Liver (tissue), 8 donors: ENCODE measurements at regions not wholly inside any gene's neighbourhood (a gene's known extent, or its start where the extent isn't known, plus 50 kb on each side); places are given as distances from the start of the nearest gene placed in this dataset.

Experiments used
- DNase-seq: peaks from one replicate; pipeline ENCODE4 v3.0.0-alpha.2; 2017; ENCODE audit warnings: low spot score
- H3K27ac ChIP-seq, 2 donors: one replicate each; pipeline ENCODE4 v1.7.0; 2013; ENCODE audit warnings: inconsistent platforms in 2 of 2, low read length in 2 of 2, control low read depth in 1 of 2, low read depth in 1 of 2, mild to moderate bottlenecking in 1 of 2
- H3K27me3 ChIP-seq, 4 donors: one replicate each; pipeline versions ENCODE4 v1.6.1 to v1.7.0; 2013; ENCODE audit warnings: low read length in 3 of 4, inconsistent platforms in 1 of 4, mild to moderate bottlenecking in 1 of 4, moderate library complexity in 1 of 4; ENCODE audit not compliant: control insufficient read depth in 4 of 4, insufficient read depth in 4 of 4
- H3K36me3 ChIP-seq, 4 donors: one replicate each; pipeline versions ENCODE4 v1.6.1 to v1.7.0; 2013; ENCODE audit warnings: low read length in 3 of 4, mild to moderate bottlenecking in 3 of 4, low read depth in 1 of 4, moderate library complexity in 1 of 4; ENCODE audit not compliant: control insufficient read depth in 4 of 4, insufficient read depth in 3 of 4
- H3K4me1 ChIP-seq, 4 donors: one replicate each; pipeline versions ENCODE4 v1.6.1 to v1.7.0; 2013; ENCODE audit warnings: low read length in 3 of 4, mild to moderate bottlenecking in 3 of 4, moderate library complexity in 1 of 4; ENCODE audit not compliant: control insufficient read depth in 4 of 4, insufficient read depth in 4 of 4
- H3K4me3 ChIP-seq, 3 donors: one replicate each; pipeline versions ENCODE4 v1.6.1 to v1.7.0; 2013; ENCODE audit warnings: low read length in 3 of 3, control low read depth in 1 of 3, low read depth in 1 of 3, mild to moderate bottlenecking in 1 of 3
- H3K9ac ChIP-seq, 2 donors: one replicate each; pipeline ENCODE4 v1.7.0; 2013; ENCODE audit warnings: low read length in 2 of 2, mild to moderate bottlenecking in 2 of 2, moderate library complexity in 2 of 2, control low read depth in 1 of 2, low read depth in 1 of 2
- H3K9me3 ChIP-seq, 4 donors: one replicate each; pipeline versions ENCODE4 v1.6.1 to v1.7.0; 2013; ENCODE audit warnings: low read length in 3 of 4; ENCODE audit not compliant: control insufficient read depth in 4 of 4
- ATF3 ChIP-seq: IDR thresholded peaks from 2 replicates; pipeline ENCODE4 v1.6.1; 2016; ENCODE audit warnings: antibody characterized with exemption
- CTCF ChIP-seq: fragments of 150-350 bp; IDR thresholded peaks from 2 replicates; pipeline ENCODE4 v1.5.1; 2017; ENCODE audit warnings: improper control_type of control experiment, low read depth, low read length; ENCODE audit not compliant: missing input control
- EGR1 ChIP-seq, 2 donors: IDR thresholded peaks; 2 replicates each; pipeline ENCODE4 v1.6.1; 2016 to 2018; ENCODE audit warnings: antibody characterized with exemption in 2 of 2, low read depth in 2 of 2
- FOXA1 ChIP-seq: IDR thresholded peaks from 2 replicates; pipeline ENCODE4 v1.6.1; 2016; ENCODE audit warnings: antibody characterized with exemption
- FOXA2 ChIP-seq: IDR thresholded peaks from 2 replicates; pipeline ENCODE4 v1.6.1; 2016; ENCODE audit warnings: antibody characterized with exemption
- GABPA ChIP-seq, 2 donors: IDR thresholded peaks in 1 of 2; conservative IDR thresholded peaks in 1 of 2; 2 replicates each; pipeline ENCODE4 v1.6.1; 2016; ENCODE audit warnings: antibody characterized with exemption in 2 of 2, mild to moderate bottlenecking in 1 of 2, moderate library complexity in 1 of 2
- HNF4G ChIP-seq: IDR thresholded peaks from 2 replicates; pipeline ENCODE4 v1.6.1; 2016; ENCODE audit warnings: antibody characterized with exemption
- JUND ChIP-seq, 2 donors: IDR thresholded peaks; 2 replicates each; pipeline ENCODE4 v1.6.1; 2016; ENCODE audit warnings: antibody characterized with exemption in 2 of 2
- MAX ChIP-seq: IDR thresholded peaks from 2 replicates; pipeline ENCODE4 v1.6.1; 2016; ENCODE audit warnings: antibody characterized with exemption
- NR2F2 ChIP-seq: IDR thresholded peaks from 2 replicates; pipeline ENCODE4 v1.6.1; 2016; ENCODE audit warnings: antibody characterized with exemption
- RAD21 ChIP-seq, 2 donors: IDR thresholded peaks; 2 replicates each; pipeline ENCODE4 v1.6.1; 2016; ENCODE audit warnings: antibody characterized with exemption in 2 of 2, mild to moderate bottlenecking in 2 of 2
- SP1 ChIP-seq: IDR thresholded peaks from 2 replicates; pipeline ENCODE4 v1.6.1; 2018; ENCODE audit warnings: antibody characterized with exemption, mild to moderate bottlenecking
- TAF1 ChIP-seq: conservative IDR thresholded peaks from 2 replicates; pipeline ENCODE4 v1.6.1; 2016; ENCODE audit warnings: antibody characterized with exemption, mild to moderate bottlenecking
- YY1 ChIP-seq: IDR thresholded peaks from 2 replicates; pipeline ENCODE4 v1.6.1; 2016; ENCODE audit warnings: antibody characterized with exemption, mild to moderate bottlenecking
- ZBTB33 ChIP-seq: IDR thresholded peaks from 2 replicates; pipeline ENCODE4 v1.6.1; 2016; ENCODE audit warnings: antibody characterized with exemption
- WGBS: extraction: QIAGEN DNeasy Blood & Tissue Kit; methylation state at CpG from one replicate; pipeline ENCODE4 v1.1.7; 2013; 5-methylcytosine and 5-hydroxymethylcytosine counted together
- donor health status: healthy.
- donor health status: healthy.
- donor health status: healthy.
- donor health status: healthy.
- donor health status: healthy.

GRCh38 chr3:152558386-152558785 lies 276.5 kb upstream of the P2RY1 start:
- H3K4me1 ChIP-seq, result no peaks in the 10 kb centered on the region
- no peaks in the 10 kb centered on the region for H3K27me3 ChIP-seq
- no peaks in the 10 kb centered on the region for H3K9me3 ChIP-seq
- no peaks in the 10 kb centered on the region for H3K36me3 ChIP-seq
- no peak overlapping the region for H3K4me3 ChIP-seq
- H3K9ac ChIP-seq, result no peak overlapping the region
- WGBS, result 93% methylated on average over 1 of the region's 1 CpG
- TF ChIP-seq GABPA (IDR thresholded peaks at IDR 0.05 in 1 of 2, conservative IDR thresholded peaks at IDR 0.05 in 1 of 2) (no peak), MAX (no peak), JUND (IDR thresholded peaks at IDR 0.05) (no peak), NR2F2 (no peak), RAD21 (IDR thresholded peaks at IDR 0.05) (no peak), FOXA2 (no peak), SP1 (no peak), TAF1 (no peak), FOXA1 (no peak), ZBTB33 (no peak), CTCF (no peak), YY1 (no peak), HNF4G (no peak), EGR1 (IDR thresholded peaks at IDR 0.05; ENCODE audit: low read depth in 2 of 2) (no peak)
- no peak overlapping the region for H3K27ac ChIP-seq
- no peak for DNase-seq

- Histone ChIP-seq H3K9ac (no peak overlapping the region), H3K36me3 (no peaks in the 10 kb centered on the region), H3K4me1 (no peaks in the 10 kb centered on the region), H3K9me3 (no peaks in the 10 kb centered on the region), H3K4me3 (no peak overlapping the region), H3K27ac (no peak overlapping the region), H3K27me3 (no peaks in the 10 kb centered on the region)
- 97% methylated on average over 18 of the region's 18 CpGs for WGBS
- no peak for DNase-seq
- no peak for TF ChIP-seq NR2F2
Observed at GRCh38 chr3:152559246-152559645, 275.7 kb upstream of the P2RY1 start.

- Histone ChIP-seq H3K9me3 (no peaks in the 10 kb centered on the region), H3K27ac (no peak overlapping the region), H3K4me3 (no peak overlapping the region), H3K9ac (no peak overlapping the region), H3K27me3 (no peaks in the 10 kb centered on the region), H3K36me3 (no peaks in the 10 kb centered on the region), H3K4me1 (no peaks in the 10 kb centered on the region)
- TF ChIP-seq ATF3, result no peak
- TF ChIP-seq EGR1 (IDR thresholded peaks at IDR 0.05; ENCODE audit: low read depth in 2 of 2), result no peak
- DNase-seq, result no peak
- WGBS, result 90% methylated on average over 1 of the region's 1 CpG
Observed at GRCh38 chr3:152564459-152564858, 270.5 kb upstream of the P2RY1 start.
